ENCODE measurements at regions not wholly inside any gene's neighbourhood (a gene's known extent, or its start where the extent isn't known, plus 50 kb on each side); places are given as distances from the start of the nearest gene placed in this dataset.

GRCh38 chr22:49444781-49445180, 382.9 kb downstream of the BRD1 start:
- H3K27me3 Mint-ChIP-seq (ENCODE audit: low read depth), result peaks cover 35% of the 10 kb centered on the region
- no peak for DNase-seq (ENCODE audit: low read depth, low spot score)
- no peak overlapping the region for H3K27ac Mint-ChIP-seq (ENCODE audit: unreplicated experiment)
- TF ChIP-seq CTCF (conservative IDR thresholded peaks at IDR 0.05), result no peak
- H3K36me3 Mint-ChIP-seq (ENCODE audit: low read depth), result no peaks in the 10 kb centered on the region
- H3K4me3 Mint-ChIP-seq, result no peak overlapping the region
- no peaks in the 10 kb centered on the region for H3K9me3 Mint-ChIP-seq
- H3K4me1 Mint-ChIP-seq, result peaks cover 17% of the 10 kb centered on the region

GRCh38 chr22:49440931-49441330, 386.7 kb downstream of the BRD1 start:
- no peak for DNase-seq (ENCODE audit: low read depth, low spot score)
- H3K27me3 Mint-ChIP-seq (ENCODE audit: low read depth), result peaks cover 15% of the 10 kb centered on the region
- no peaks in the 10 kb centered on the region for H3K9me3 Mint-ChIP-seq
- TF ChIP-seq CTCF (conservative IDR thresholded peaks at IDR 0.05), result no peak
- H3K4me1 Mint-ChIP-seq, result peaks cover 4% of the 10 kb centered on the region
- H3K4me3 Mint-ChIP-seq, result no peak overlapping the region
- H3K36me3 Mint-ChIP-seq (ENCODE audit: low read depth), result no peaks in the 10 kb centered on the region
- no peak overlapping the region for H3K27ac Mint-ChIP-seq (ENCODE audit: unreplicated experiment)

GRCh38 chr22:49439373-49439772, 388.3 kb downstream of the BRD1 start:
- H3K27ac Mint-ChIP-seq (ENCODE audit: unreplicated experiment), result no peak overlapping the region
- TF ChIP-seq CTCF (conservative IDR thresholded peaks at IDR 0.05), result no peak
- H3K4me3 Mint-ChIP-seq, result no peak overlapping the region
- peaks cover 8% of the 10 kb centered on the region for H3K27me3 Mint-ChIP-seq (ENCODE audit: low read depth)
- no peak for DNase-seq (ENCODE audit: low read depth, low spot score)
- H3K4me1 Mint-ChIP-seq, result no peaks in the 10 kb centered on the region
- no peaks in the 10 kb centered on the region for H3K36me3 Mint-ChIP-seq (ENCODE audit: low read depth)
- no peaks in the 10 kb centered on the region for H3K9me3 Mint-ChIP-seq

- no peak overlapping the region for H3K4me3 Mint-ChIP-seq
- H3K9me3 Mint-ChIP-seq, result no peaks in the 10 kb centered on the region
- DNase-seq (ENCODE audit: low read depth, low spot score), result no peak
- no peak overlapping the region for H3K27ac Mint-ChIP-seq (ENCODE audit: unreplicated experiment)
- H3K4me1 Mint-ChIP-seq, result no peaks in the 10 kb centered on the region
- H3K36me3 Mint-ChIP-seq (ENCODE audit: low read depth), result no peaks in the 10 kb centered on the region
- TF ChIP-seq CTCF (conservative IDR thresholded peaks at IDR 0.05), result no peak
- peaks cover 4% of the 10 kb centered on the region for H3K27me3 Mint-ChIP-seq (ENCODE audit: low read depth)
Observed at GRCh38 chr22:49437956-49438355, 389.7 kb downstream of the BRD1 start.

- H3K4me3 Mint-ChIP-seq, result no peak overlapping the region
- peaks cover 4% of the 10 kb centered on the region for H3K27me3 Mint-ChIP-seq (ENCODE audit: low read depth)
- no peak for DNase-seq (ENCODE audit: low read depth, low spot score)
- no peak overlapping the region for H3K27ac Mint-ChIP-seq (ENCODE audit: unreplicated experiment)
- H3K9me3 Mint-ChIP-seq, result no peaks in the 10 kb centered on the region
- no peak for TF ChIP-seq CTCF (conservative IDR thresholded peaks at IDR 0.05)
- no peaks in the 10 kb centered on the region for H3K4me1 Mint-ChIP-seq
- H3K36me3 Mint-ChIP-seq (ENCODE audit: low read depth), result no peaks in the 10 kb centered on the region
Observed at GRCh38 chr22:49437356-49437755, 390.3 kb downstream of the BRD1 start.

GRCh38 chr22:49436056-49436455, 391.6 kb downstream of the BRD1 start:
- Mint-ChIP-seq H3K4me1 (no peaks in the 10 kb centered on the region), H3K4me3 (no peak overlapping the region), H3K9me3 (no peaks in the 10 kb centered on the region), H3K27ac (ENCODE audit: unreplicated experiment) (no peak overlapping the region), H3K36me3 (ENCODE audit: low read depth) (no peaks in the 10 kb centered on the region), H3K27me3 (ENCODE audit: low read depth) (peaks cover 12% of the 10 kb centered on the region)
- TF ChIP-seq CTCF (conservative IDR thresholded peaks at IDR 0.05), result no peak
- DNase-seq (ENCODE audit: low read depth, low spot score), result no peak

Data from neural crest cell (in vitro differentiated cells).